Type B pancreatic cell (in vitro differentiated cells): ENCODE measurements at regions not wholly inside any gene's neighbourhood (a gene's known extent, or its start where the extent isn't known, plus 50 kb on each side); places are given as distances from the start of the nearest gene placed in this dataset.

ENCODE experiments used
- DNase-seq: peaks from one replicate; pipeline ENCODE4 v3.0.0; 2021; ENCODE audit warnings: mixed read lengths; ENCODE audit not compliant: unreplicated experiment; ENCODE audit errors: extremely low spot score
- H3K27ac Mint-ChIP-seq: 2 replicates; pipeline ENCODE4 v1.8.0; 2021; ENCODE audit warnings: mild to moderate bottlenecking, mixed read lengths
- H3K27me3 Mint-ChIP-seq: 2 replicates; pipeline ENCODE4 v1.8.0; 2021; ENCODE audit warnings: mixed read lengths
- H3K36me3 Mint-ChIP-seq: 2 replicates; pipeline ENCODE4 v1.8.0; 2021; ENCODE audit warnings: mixed read lengths
- H3K4me1 Mint-ChIP-seq: one replicate; pipeline ENCODE4 v1.8.0; 2021; ENCODE audit warnings: mixed read lengths; ENCODE audit not compliant: unreplicated experiment
- H3K4me3 Mint-ChIP-seq: 2 replicates; pipeline ENCODE4 v1.8.0; 2021; ENCODE audit warnings: mild to moderate bottlenecking, mixed read lengths
- H3K9me3 Mint-ChIP-seq: 2 replicates; pipeline ENCODE4 v1.8.0; 2021; ENCODE audit warnings: mixed read lengths
- TF ChIP-seq, protein P1 (sequence below): fragments of 200-600 bp; sonication (generic); conservative IDR thresholded peaks from 2 replicates; pipeline ENCODE4 v1.5.0; 2021; ENCODE audit warnings: antibody characterized with exemption, mild to moderate bottlenecking

DNA sequence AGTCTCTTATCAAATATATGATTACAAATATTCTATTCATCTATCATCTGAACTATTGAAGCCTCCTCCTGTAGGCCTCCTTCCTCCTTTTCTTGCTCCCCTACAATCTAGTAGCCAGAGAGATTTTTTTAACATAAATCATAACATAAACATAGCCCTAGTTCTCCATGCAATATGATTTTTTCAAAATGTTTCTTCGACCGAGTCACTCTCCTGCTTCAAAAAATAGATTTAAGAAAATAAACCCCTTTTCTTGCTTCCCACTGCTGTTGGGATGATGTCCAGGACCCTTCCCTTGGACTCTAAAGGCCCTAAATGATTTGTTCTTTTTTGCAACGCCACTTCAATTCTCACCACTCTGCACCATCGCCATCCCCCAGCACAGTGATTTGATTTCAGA is 319.7 kb upstream of the TSHZ3 start:
- no peak for DNase-seq
- Mint-ChIP-seq H3K27ac (no peak overlapping the region), H3K36me3 (no peaks in the 10 kb centered on the region), H3K4me1 (no peaks in the 10 kb centered on the region), H3K9me3 (no peaks in the 10 kb centered on the region), H3K4me3 (no peak overlapping the region), H3K27me3 (peaks cover 14% of the 10 kb centered on the region)
- TF ChIP-seq, protein P1, sequence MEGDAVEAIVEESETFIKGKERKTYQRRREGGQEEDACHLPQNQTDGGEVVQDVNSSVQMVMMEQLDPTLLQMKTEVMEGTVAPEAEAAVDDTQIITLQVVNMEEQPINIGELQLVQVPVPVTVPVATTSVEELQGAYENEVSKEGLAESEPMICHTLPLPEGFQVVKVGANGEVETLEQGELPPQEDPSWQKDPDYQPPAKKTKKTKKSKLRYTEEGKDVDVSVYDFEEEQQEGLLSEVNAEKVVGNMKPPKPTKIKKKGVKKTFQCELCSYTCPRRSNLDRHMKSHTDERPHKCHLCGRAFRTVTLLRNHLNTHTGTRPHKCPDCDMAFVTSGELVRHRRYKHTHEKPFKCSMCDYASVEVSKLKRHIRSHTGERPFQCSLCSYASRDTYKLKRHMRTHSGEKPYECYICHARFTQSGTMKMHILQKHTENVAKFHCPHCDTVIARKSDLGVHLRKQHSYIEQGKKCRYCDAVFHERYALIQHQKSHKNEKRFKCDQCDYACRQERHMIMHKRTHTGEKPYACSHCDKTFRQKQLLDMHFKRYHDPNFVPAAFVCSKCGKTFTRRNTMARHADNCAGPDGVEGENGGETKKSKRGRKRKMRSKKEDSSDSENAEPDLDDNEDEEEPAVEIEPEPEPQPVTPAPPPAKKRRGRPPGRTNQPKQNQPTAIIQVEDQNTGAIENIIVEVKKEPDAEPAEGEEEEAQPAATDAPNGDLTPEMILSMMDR: no peak

DNA sequence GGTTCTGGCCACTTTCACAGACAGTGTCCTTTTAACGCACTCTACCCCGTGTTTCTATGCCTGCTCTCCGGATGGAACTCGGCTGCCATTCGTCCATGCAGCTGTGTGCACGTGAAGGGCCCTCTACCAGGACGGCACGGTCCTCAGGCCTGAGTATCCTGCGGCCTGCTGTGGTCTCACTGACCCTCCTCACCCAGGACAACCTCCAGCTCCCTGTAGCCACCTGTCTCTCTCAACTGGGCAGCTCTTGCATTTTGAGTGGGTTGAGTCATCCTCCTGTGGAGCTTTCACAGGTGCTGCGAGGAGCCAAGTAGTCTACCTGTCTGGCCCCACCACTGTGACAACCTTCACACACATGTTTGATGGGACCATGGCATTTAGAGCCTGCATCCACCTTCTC is 321.7 kb upstream of the TSHZ3 start:
- Mint-ChIP-seq H3K36me3 (no peaks in the 10 kb centered on the region), H3K4me1 (no peaks in the 10 kb centered on the region), H3K4me3 (no peak overlapping the region), H3K27ac (no peak overlapping the region), H3K9me3 (no peaks in the 10 kb centered on the region), H3K27me3 (peaks cover 22% of the 10 kb centered on the region)
- TF ChIP-seq, protein P1: no peak
- no peak for DNase-seq

DNA sequence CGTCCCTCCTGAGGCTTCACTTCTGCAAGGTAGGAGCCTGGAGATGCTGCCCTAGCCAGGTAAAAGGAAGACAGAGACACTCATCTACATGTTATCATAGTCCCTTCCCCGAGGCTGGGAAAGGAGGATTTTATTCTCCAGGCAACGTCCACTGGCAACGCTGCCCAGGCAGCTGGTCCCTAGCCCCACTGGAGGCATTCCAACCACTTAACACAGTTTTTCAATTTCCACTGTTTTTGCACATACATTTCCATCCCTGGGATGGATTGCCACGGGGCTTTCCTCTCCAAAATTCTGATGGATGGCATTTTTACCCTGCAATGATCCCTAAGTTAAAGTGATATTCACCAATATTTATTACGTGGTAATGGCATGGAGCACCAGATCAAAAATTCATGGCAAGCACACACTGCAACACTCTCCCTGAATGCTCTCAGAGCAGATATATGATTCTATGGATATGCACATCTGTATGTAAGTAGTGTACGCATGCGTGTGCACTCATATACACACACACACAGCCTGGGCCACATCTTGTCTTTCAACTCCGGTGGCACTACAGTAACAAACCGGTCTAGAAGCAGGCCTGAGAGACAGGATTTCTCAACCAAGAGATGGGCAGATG is 322.3 kb upstream of the TSHZ3 start:
- no peak for DNase-seq
- no peaks in the 10 kb centered on the region for H3K4me1 Mint-ChIP-seq

DNA sequence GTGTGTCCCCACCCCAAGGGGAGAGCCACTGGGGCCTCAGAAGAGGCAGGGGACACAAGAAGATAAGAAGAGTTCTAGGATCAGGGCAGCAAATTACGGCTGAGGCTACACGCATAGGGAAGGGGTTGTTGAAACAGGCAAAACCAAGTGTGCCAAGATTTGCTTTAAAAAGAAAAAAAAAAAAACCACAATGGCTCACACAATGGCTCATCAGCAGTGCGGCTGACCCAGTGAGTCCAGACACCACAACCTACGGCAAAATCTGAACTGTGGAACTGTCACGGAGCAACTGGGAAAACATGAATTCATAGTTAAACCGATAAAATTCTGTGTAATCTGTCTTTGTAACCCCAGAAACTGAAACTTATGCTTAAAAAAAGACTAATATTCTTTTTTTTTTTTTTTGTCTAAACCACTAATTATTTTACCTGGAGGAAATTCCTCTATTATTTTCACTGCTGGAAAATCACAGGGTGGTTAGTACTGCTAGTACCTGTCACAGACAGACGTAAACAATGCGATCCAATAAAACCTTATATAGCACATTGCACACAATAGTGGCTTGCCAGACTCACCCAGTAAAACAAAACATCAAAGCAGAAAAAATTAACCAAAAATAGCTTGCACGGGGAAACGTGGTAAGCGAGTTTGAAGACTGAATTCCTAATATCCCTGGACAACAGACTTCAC is 325.4 kb upstream of the TSHZ3 start:
- no peaks in the 10 kb centered on the region for H3K4me1 Mint-ChIP-seq
- H3K4me3 Mint-ChIP-seq: no peak overlapping the region
- no peak overlapping the region for H3K27ac Mint-ChIP-seq
- H3K9me3 Mint-ChIP-seq: no peaks in the 10 kb centered on the region
- no peaks in the 10 kb centered on the region for H3K36me3 Mint-ChIP-seq
- TF ChIP-seq, protein P1: no peak
- DNase-seq: no peak
- peaks cover 40% of the 10 kb centered on the region for H3K27me3 Mint-ChIP-seq

More for the DNA sequence above, 322.3 kb upstream of the TSHZ3 start:
- no peaks in the 10 kb centered on the region for H3K9me3 Mint-ChIP-seq
- H3K27ac Mint-ChIP-seq: no peak overlapping the region
- H3K36me3 Mint-ChIP-seq: no peaks in the 10 kb centered on the region
- TF ChIP-seq, protein P1: no peak
- no peak overlapping the region for H3K4me3 Mint-ChIP-seq
- H3K27me3 Mint-ChIP-seq: peaks cover 22% of the 10 kb centered on the region

DNA sequence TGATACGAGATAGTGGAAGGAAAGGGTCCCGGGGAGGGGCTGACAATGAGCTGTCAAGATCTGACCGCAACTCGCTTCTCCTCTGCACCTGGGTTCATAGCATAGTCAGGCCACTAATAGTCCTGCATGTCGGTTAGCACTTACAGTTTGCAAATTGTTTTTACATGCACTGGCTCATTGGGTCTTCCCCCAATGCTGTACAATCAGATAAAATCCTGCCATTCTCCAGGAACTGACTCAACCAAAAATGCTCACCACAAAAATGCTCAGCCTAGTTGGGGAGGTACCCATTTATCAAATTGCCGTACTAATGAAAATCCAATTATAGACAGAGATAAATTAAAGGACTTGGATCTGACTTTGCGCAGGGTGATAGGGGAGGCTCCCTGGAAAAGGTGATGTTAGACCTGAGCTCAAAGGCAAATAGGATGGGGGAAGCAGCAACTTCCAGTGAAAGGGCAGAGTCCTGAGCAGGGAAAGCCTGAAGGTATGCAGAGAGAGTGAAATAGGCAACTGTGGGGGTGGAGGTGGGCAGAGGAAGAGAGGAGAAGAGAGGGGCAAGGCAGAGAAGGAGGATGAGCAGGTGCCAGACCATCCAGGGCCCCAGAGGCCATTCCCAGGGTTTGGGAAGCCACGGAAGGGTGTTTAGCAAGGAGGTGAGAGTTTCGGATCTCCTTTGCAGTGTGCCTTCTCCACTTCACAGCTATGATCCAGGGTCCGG is 326.1 kb upstream of the TSHZ3 start:
- Mint-ChIP-seq H3K27me3 (peaks cover 35% of the 10 kb centered on the region), H3K4me3 (no peak overlapping the region), H3K9me3 (no peaks in the 10 kb centered on the region), H3K36me3 (no peaks in the 10 kb centered on the region), H3K27ac (no peak overlapping the region), H3K4me1 (no peaks in the 10 kb centered on the region)
- no peak for DNase-seq
- TF ChIP-seq, protein P1: no peak
